Neural cell (in vitro differentiated cells): ENCODE measurements at regions not wholly inside any gene's neighbourhood (a gene's known extent, or its start where the extent isn't known, plus 50 kb on each side); places are given as distances from the start of the nearest gene placed in this dataset.

Experiments
- CTCF ChIP-seq: fragments of 450-650 bp; IDR thresholded peaks from 2 replicates; pipeline ENCODE4 v1.5.1; 2014; ENCODE audit warnings: antibody characterized with exemption, mild to moderate bottlenecking, moderate library complexity; ENCODE audit not compliant: poor library complexity, severe bottlenecking
- EP300 ChIP-seq: fragments of 450-650 bp; conservative IDR thresholded peaks from 2 replicates; pipeline ENCODE4 v1.6.1; 2014; ENCODE audit warnings: antibody characterized with exemption, mild to moderate bottlenecking, moderate library complexity; ENCODE audit not compliant: poor library complexity, severe bottlenecking
- EZH2 ChIP-seq: fragments of 200-600, 300-800 bp; shearing (Covaris generic), sonication (generic); IDR thresholded peaks from 2 replicates; pipeline ENCODE4 v1.6.1; 2014; ENCODE audit warnings: antibody characterized with exemption, low read length, borderline replicate concordance, mild to moderate bottlenecking; ENCODE audit not compliant: insufficient read depth, poor library complexity, severe bottlenecking
- MXI1 ChIP-seq: fragments of 450-650 bp; conservative IDR thresholded peaks from 2 replicates; pipeline ENCODE4 v1.6.1; 2014; ENCODE audit warnings: antibody characterized with exemption, mild to moderate bottlenecking; ENCODE audit not compliant: poor library complexity, severe bottlenecking
- POLR2AphosphoS5 ChIP-seq: IDR thresholded peaks from 2 replicates; pipeline ENCODE4 v1.6.1; 2012
- REST ChIP-seq: IDR thresholded peaks from 2 replicates; pipeline ENCODE4 v1.6.1; 2012; ENCODE audit warnings: borderline replicate concordance
- SMC3 ChIP-seq: fragments of 450-650 bp; conservative IDR thresholded peaks from 2 replicates; pipeline ENCODE4 v1.6.1; 2014; ENCODE audit warnings: antibody characterized with exemption, mild to moderate bottlenecking, moderate library complexity; ENCODE audit not compliant: poor library complexity
- TAF1 ChIP-seq: IDR thresholded peaks from 2 replicates; pipeline ENCODE4 v1.6.1; 2012; ENCODE audit warnings: low read depth

- TF ChIP-seq CTCF (no peak), REST (no peak), EP300 (no peak), EZH2 (no peak), POLR2AphosphoS5 (no peak), SMC3 (no peak), MXI1 (no peak), TAF1 (no peak)
These were observed 63.3 kb upstream of the C3orf80 start for GRCh38 chr3:160161921-160162320.
